Lower leg skin (tissue), 3 donors: ENCODE measurements at regions not wholly inside any gene's neighbourhood (a gene's known extent, or its start where the extent isn't known, plus 50 kb on each side); places are given as distances from the start of the nearest gene placed in this dataset.
"Not testable (repeated sequence)": the region's sequence is repeated elsewhere in the genome, so short reads cannot be mapped to it uniquely, and the experiment has no call there.

Experiments
- CTCF ChIP-seq, 3 donors: fragments of 450-650 bp; IDR thresholded peaks; one replicate each; pipeline ENCODE4 v1.5.1; 2016; ENCODE audit warnings: antibody characterized with exemption in 3 of 3, mild to moderate bottlenecking in 3 of 3, moderate library complexity in 2 of 3
- POLR2A ChIP-seq, 2 donors: fragments of 450-650 bp; IDR thresholded peaks; one replicate each; pipeline ENCODE4 v1.6.1; 2016 to 2017; ENCODE audit warnings: antibody characterized with exemption in 2 of 2, mild to moderate bottlenecking in 1 of 2, moderate library complexity in 1 of 2

- not testable (repeated sequence) for TF ChIP-seq CTCF, POLR2A (IDR thresholded peaks at IDR 0.05)
Observed at GRCh38 chr19:7405482-7405881, 56.7 kb downstream of the ARHGEF18 start.
